PFSK-1 (cell line): ENCODE measurements at regions not wholly inside any gene's neighbourhood (a gene's known extent, or its start where the extent isn't known, plus 50 kb on each side); places are given as distances from the start of the nearest gene placed in this dataset.

ENCODE experiments used
- FOXP2 ChIP-seq: optimal IDR thresholded peaks from 2 replicates; pipeline ENCODE3; 2011; ENCODE audit warnings: borderline replicate concordance, control low read depth, inconsistent platforms; ENCODE audit not compliant: insufficient read depth; ENCODE audit errors: extremely low read length, extremely low read depth
- POLR2AphosphoS5 ChIP-seq: IDR thresholded peaks from 2 replicates; pipeline ENCODE4 v1.6.1; 2012; ENCODE audit warnings: low read depth, mild to moderate bottlenecking, control low read depth, low read length, moderate library complexity
- SIN3A ChIP-seq: IDR thresholded peaks from 2 replicates; pipeline ENCODE4 v1.6.1; 2012; ENCODE audit warnings: mild to moderate bottlenecking, low read length, moderate library complexity, borderline replicate concordance; ENCODE audit not compliant: insufficient read depth
- TAF1 ChIP-seq: IDR thresholded peaks from 2 replicates; pipeline ENCODE4 v1.6.1; 2012; ENCODE audit warnings: low read length, control low read depth, borderline replicate concordance; ENCODE audit not compliant: insufficient read depth
- TF ChIP-seq, protein P1 (sequence below), 2 experiments: IDR thresholded peaks; 2 replicates each; pipeline versions ENCODE4 v1.6.1 to v1.8.0; 2011 to 2012; ENCODE audit warnings: low read depth in 2 of 2, low read length in 2 of 2, control low read depth in 1 of 2, inconsistent platforms in 1 of 2, mild to moderate bottlenecking in 1 of 2, moderate library complexity in 1 of 2; ENCODE audit not compliant: insufficient read depth in 1 of 2

DNA sequence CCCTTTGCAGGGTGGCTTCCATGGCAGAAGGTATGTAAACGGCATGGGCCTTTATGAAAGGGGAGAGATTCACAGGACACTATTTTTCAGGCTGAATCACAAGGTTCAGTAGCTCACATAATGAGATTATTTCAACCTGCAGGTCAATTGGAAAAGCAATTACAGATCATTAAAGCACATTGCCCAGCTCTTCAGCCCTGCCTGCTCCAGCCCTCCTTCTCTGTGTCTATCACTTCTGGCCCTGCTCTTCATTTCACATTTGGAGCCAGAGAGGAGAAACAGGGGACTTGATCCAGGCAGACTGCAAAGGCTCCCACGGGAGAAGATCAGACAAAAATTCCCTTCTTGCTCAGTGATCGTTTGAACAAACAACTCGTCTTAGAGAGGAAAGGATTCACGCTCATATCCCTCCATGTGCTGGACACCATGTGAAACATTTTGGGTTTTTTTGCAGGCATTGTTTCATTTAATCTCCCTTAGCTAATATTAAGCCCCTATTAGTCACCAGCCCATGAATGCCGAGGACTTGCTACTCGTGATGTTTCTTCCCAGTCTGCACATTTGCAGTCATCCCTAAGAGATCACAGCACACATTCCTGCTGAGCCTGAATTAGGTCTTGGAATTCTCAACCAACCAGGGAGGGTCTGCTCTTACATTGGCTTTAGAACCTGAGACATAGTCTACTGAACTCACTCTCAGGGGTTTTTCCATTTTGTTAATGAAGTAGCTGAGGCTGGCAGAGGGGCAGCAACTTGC, 443.9 kb upstream of the CCL2 start:
- TF ChIP-seq SIN3A (no peak), POLR2AphosphoS5 (no peak), TAF1 (no peak)
- TF ChIP-seq, protein P1, sequence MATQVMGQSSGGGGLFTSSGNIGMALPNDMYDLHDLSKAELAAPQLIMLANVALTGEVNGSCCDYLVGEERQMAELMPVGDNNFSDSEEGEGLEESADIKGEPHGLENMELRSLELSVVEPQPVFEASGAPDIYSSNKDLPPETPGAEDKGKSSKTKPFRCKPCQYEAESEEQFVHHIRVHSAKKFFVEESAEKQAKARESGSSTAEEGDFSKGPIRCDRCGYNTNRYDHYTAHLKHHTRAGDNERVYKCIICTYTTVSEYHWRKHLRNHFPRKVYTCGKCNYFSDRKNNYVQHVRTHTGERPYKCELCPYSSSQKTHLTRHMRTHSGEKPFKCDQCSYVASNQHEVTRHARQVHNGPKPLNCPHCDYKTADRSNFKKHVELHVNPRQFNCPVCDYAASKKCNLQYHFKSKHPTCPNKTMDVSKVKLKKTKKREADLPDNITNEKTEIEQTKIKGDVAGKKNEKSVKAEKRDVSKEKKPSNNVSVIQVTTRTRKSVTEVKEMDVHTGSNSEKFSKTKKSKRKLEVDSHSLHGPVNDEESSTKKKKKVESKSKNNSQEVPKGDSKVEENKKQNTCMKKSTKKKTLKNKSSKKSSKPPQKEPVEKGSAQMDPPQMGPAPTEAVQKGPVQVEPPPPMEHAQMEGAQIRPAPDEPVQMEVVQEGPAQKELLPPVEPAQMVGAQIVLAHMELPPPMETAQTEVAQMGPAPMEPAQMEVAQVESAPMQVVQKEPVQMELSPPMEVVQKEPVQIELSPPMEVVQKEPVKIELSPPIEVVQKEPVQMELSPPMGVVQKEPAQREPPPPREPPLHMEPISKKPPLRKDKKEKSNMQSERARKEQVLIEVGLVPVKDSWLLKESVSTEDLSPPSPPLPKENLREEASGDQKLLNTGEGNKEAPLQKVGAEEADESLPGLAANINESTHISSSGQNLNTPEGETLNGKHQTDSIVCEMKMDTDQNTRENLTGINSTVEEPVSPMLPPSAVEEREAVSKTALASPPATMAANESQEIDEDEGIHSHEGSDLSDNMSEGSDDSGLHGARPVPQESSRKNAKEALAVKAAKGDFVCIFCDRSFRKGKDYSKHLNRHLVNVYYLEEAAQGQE (IDR thresholded peaks at IDR 0.05; ENCODE audit: insufficient read depth in 1 of 2, low read depth in 2 of 2, low read length in 2 of 2): no peak

DNA sequence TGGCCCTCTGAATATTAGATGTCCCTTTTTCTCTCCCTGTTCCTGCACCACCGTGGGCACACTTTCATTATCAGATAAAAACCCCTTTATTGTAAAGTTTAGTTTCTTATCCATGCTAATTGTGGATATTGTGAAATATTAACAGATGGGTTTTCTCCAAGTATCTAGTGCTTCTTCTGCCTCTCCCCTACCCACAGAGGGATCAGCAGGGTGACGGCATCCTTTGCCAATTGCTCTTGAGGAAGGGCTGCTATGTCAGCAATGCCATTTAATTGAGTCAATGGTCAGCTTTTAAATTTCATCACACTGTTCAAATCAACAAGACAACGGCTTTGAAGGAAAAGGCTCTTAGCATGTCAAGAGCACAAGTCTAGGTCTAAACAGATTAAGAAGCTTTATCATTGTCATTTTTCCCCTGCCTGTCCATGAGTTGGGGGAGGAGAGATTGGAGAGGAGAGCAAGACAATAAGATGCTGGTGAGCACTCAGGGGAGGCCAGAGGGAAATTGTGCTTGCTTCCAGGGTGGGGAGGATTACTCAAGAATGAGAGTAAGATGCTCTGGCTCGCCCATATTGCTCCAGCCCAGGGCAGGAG, 443.0 kb upstream of the CCL2 start:
- TF ChIP-seq TAF1 (no peak), SIN3A (no peak), FOXP2 (no peak), POLR2AphosphoS5 (no peak)
- TF ChIP-seq, protein P1 (IDR thresholded peaks at IDR 0.05; ENCODE audit: insufficient read depth in 1 of 2, low read depth in 2 of 2, low read length in 2 of 2): no peak

DNA sequence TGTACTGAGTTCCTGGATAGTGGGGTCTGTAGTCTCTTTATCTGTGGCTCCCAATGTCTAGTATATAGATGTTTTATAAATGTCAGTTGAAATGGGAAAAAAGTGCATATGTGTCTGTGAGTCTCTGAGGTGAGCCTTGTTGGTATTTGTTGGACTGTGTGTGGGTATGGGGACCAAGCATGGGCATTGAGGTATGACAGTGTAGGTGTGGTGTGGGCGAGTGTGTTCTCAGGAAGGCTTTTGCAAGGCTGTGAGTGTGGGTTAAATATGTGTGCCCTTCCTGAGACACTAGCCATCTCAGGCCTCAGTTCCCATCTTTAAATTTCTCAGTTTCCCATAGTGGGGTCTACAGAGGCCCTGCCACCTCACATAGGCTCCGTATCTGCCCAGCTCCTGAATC, 440.2 kb upstream of the CCL2 start:
- TF ChIP-seq POLR2AphosphoS5 (no peak), SIN3A (no peak), TAF1 (no peak), FOXP2 (no peak)
- TF ChIP-seq, protein P1 (IDR thresholded peaks at IDR 0.05; ENCODE audit: insufficient read depth in 1 of 2, low read depth in 2 of 2, low read length in 2 of 2): no peak

DNA sequence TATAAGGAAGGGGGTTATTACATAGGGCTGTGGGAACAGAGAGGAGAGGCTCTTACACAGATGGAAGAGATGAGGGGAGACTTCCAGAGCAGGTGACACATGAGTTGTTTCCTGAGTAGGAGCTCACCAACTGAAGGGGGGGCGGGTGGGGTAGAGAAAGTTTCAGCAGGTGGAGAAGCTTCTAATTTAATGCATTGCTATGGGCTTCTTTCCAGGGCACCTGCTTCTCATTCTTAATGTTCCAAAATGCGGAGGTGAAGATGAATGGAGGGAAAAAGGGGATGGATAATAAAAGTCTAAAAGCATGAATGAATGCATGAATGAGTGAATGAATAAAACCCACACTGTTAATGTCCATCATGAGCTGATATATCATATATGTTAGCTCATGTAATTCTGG, 439.0 kb upstream of the CCL2 start:
- TF ChIP-seq FOXP2: no peak
- TF ChIP-seq SIN3A: no peak
- TF ChIP-seq, protein P1 (IDR thresholded peaks at IDR 0.05; ENCODE audit: insufficient read depth in 1 of 2, low read depth in 2 of 2, low read length in 2 of 2): no peak
- TF ChIP-seq POLR2AphosphoS5: no peak
- no peak for TF ChIP-seq TAF1
